ENCODE measurements at regions not wholly inside any gene's neighbourhood (a gene's known extent, or its start where the extent isn't known, plus 50 kb on each side); places are given as distances from the start of the nearest gene placed in this dataset.

GRCh38 chr2:196439760-196440159 is 199.8 kb upstream of the CCDC150 start:
- Mint-ChIP-seq H3K9me3 (no peaks in the 10 kb centered on the region), H3K4me1 (no peaks in the 10 kb centered on the region), H3K4me3 (no peak overlapping the region), H3K27me3 (ENCODE audit: low read depth) (no peaks in the 10 kb centered on the region), H3K27ac (no peak overlapping the region), H3K36me3 (ENCODE audit: insufficient read depth in 1 of 3, low read depth in 3 of 3) (no peaks in the 10 kb centered on the region)
- no peaks in the 10 kb centered on the region for H3K27me3 ChIP-seq (ENCODE audit: insufficient read depth, low read length)
- H4K8ac ChIP-seq (replicated peaks; ENCODE audit: insufficient read length, low read depth, low read length), result no peak overlapping the region
- H4K91ac ChIP-seq (ENCODE audit: insufficient read length, low read depth, low read length), result no peak overlapping the region
- no peak overlapping the region for H3K14ac ChIP-seq (ENCODE audit: insufficient read depth, low read length)
- no peak overlapping the region for H3K4ac ChIP-seq (ENCODE audit: low read depth, low read length)
- no peak overlapping the region for H2BK15ac ChIP-seq (ENCODE audit: low read depth, low read length)
- TF ChIP-seq CTCF (conservative IDR thresholded peaks at IDR 0.05), result no peak
- no peak overlapping the region for H2BK12ac ChIP-seq (ENCODE audit: insufficient read length, low read depth, low read length)
- no peak overlapping the region for H2BK5ac ChIP-seq (ENCODE audit: insufficient read length, low read length)
- no peaks in the 10 kb centered on the region for H3K23me2 ChIP-seq (ENCODE audit: insufficient read length, low read depth, low read length, poor library complexity, severe bottlenecking)
- no peak overlapping the region for H2BK20ac ChIP-seq (ENCODE audit: low read depth, low read length, poor library complexity, severe bottlenecking)
- no peak overlapping the region for H4K5ac ChIP-seq (ENCODE audit: insufficient read length, low read depth, low read length)
- DNase-seq, result no peak
- H3K4me1 ChIP-seq (ENCODE audit: insufficient read depth, low read length), result no peaks in the 10 kb centered on the region
- H3K23ac ChIP-seq (ENCODE audit: insufficient read length, low read depth, low read length), result no peak overlapping the region
- H4K20me1 ChIP-seq (ENCODE audit: control insufficient read depth, insufficient read depth, insufficient read length), result no peaks in the 10 kb centered on the region
- H3K79me2 ChIP-seq (ENCODE audit: insufficient read depth, low read length), result no peaks in the 10 kb centered on the region
- H2AK5ac ChIP-seq (ENCODE audit: insufficient read length, low read length), result no peak overlapping the region
- no peak overlapping the region for H3K18ac ChIP-seq (ENCODE audit: insufficient read length, low read depth, low read length)
- H3K79me1 ChIP-seq (ENCODE audit: insufficient read depth, low read depth, low read length, poor library complexity, severe bottlenecking), result no peaks in the 10 kb centered on the region
- no peak overlapping the region for H3K56ac ChIP-seq (ENCODE audit: insufficient read length, low read depth, low read length)
- H3K27ac ChIP-seq (ENCODE audit: insufficient read length, low read depth, low read length), result no peak overlapping the region
- no peaks in the 10 kb centered on the region for H3K9me3 ChIP-seq (ENCODE audit: control insufficient read depth, low read depth, low read length)
- H3K4me2 ChIP-seq (ENCODE audit: insufficient read depth, insufficient read length, low read length), result no peak overlapping the region
- no peak overlapping the region for H2BK120ac ChIP-seq (ENCODE audit: low read depth, low read length, poor library complexity, severe bottlenecking)
- no peak overlapping the region for H3K9ac ChIP-seq (ENCODE audit: extremely low read depth, insufficient read length, low read length)
- no peak overlapping the region for H2AFZ ChIP-seq (ENCODE audit: low read length)
- WGBS (ENCODE audit: extremely low coverage, insufficient read length, low lambda C conversion rate), result no CpG with 5 or more reads among the region's 4 CpGs
- H3T11ph ChIP-seq (ENCODE audit: low read length), result no peak overlapping the region

Measured in H9 (cell line).